GM12801 (cell line): ENCODE measurements at regions not wholly inside any gene's neighbourhood (a gene's known extent, or its start where the extent isn't known, plus 50 kb on each side); places are given as distances from the start of the nearest gene placed in this dataset.

Experiments used
- TF ChIP-seq, protein P1 (sequence below): IDR thresholded peaks from one replicate; pipeline ENCODE4 v1.5.1; 2011; ENCODE audit warnings: control low read depth; ENCODE audit not compliant: insufficient read length; ENCODE audit errors: extremely low read depth

DNA sequence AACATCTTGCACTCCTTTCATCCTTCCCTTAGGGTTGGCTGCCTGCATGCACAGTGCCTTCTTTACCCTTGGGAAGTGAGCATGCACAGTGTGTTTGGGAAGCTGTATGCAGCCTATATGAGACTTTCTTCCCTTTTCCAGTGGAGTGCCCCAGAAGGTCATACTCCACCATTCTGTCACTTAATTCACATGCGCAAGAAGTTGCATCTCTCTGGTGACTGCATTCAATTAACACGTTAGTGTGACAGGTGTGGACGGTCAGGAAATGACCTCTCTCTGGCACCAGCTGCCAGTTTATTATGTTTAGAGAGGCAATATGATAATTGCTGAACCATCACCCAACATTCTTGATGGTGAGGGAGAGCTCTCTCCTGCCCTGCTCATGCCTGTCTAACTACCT lies 770.0 kb downstream of the FLRT2 start:
- TF ChIP-seq, protein P1, sequence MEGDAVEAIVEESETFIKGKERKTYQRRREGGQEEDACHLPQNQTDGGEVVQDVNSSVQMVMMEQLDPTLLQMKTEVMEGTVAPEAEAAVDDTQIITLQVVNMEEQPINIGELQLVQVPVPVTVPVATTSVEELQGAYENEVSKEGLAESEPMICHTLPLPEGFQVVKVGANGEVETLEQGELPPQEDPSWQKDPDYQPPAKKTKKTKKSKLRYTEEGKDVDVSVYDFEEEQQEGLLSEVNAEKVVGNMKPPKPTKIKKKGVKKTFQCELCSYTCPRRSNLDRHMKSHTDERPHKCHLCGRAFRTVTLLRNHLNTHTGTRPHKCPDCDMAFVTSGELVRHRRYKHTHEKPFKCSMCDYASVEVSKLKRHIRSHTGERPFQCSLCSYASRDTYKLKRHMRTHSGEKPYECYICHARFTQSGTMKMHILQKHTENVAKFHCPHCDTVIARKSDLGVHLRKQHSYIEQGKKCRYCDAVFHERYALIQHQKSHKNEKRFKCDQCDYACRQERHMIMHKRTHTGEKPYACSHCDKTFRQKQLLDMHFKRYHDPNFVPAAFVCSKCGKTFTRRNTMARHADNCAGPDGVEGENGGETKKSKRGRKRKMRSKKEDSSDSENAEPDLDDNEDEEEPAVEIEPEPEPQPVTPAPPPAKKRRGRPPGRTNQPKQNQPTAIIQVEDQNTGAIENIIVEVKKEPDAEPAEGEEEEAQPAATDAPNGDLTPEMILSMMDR = no peak

DNA sequence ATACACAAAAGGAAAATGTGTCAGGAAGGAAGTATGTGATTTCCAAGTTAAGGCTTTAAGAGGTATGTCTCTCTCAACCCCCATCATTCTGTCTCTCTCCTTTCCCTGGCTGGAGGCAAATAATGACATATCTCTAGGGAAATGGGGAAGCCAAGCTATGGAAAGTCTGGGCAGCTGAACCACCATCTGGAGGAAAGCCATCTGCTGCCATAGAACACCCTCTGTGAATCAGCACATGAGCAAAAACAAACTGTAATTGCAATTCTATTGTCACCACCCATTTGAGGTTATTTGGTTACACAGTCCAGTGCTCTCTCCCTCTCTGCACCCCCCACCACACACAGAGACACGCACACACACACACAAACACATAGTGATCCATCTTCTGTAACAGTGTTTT lies 766.2 kb downstream of the FLRT2 start:
- TF ChIP-seq, protein P1 = no peak

DNA sequence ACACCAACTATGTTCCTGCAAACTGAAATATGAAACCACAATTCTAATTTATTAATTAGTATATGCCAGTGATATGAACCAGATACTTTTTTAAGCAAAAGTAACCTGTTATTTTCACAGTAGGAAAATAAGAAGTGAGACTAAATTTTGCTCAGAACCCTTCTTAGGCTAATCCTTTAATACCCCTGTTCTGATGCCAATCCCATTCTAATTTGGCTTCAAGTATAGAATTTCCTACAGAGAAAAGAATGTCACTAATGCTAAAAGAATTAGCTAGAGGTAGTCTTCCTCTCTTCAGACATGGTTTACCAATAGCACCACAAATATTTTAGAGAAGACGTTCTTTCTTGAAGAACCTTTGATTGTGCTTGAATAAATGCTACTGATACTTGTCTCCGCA lies 758.4 kb downstream of the FLRT2 start:
- TF ChIP-seq, protein P1 = no peak

DNA sequence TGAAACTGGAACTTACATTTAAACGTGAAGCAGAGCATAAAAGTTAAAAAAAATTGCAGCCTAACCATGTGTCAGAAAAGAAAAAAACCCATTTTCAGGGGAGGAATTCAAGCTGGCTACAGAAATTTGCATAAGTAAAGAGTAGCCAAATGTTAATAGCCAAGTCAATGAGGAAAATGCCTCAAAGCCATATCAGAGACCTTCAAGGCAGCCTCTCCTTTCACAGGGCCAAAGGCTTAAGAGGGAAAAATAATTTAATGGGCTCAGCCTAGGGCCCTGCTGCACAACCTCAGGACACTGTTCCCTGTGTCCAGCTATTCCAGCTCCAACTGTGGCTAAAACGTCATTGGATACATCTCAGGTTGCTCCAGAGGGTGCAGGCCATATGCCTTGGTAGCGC lies 749.5 kb downstream of the FLRT2 start:
- TF ChIP-seq, protein P1 = no peak

DNA sequence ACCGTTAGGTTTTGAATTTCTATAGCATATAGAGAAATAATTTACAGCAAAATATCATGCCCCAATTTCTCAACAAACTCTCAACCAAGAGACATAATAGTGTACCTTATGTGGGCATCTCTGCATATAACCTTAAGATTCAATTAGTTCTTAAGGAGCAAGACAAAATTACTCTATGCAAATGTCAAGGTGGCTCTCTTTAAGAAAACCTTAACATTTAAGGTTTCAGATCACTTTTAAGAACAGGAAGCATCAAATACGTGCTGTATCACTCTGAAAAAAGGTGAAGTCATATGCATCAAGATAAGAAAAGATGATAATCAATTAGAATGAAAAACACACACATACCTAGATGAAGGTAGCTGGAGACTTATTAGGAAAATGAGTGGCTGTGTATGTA lies 728.0 kb downstream of the FLRT2 start:
- TF ChIP-seq, protein P1 = no peak

DNA sequence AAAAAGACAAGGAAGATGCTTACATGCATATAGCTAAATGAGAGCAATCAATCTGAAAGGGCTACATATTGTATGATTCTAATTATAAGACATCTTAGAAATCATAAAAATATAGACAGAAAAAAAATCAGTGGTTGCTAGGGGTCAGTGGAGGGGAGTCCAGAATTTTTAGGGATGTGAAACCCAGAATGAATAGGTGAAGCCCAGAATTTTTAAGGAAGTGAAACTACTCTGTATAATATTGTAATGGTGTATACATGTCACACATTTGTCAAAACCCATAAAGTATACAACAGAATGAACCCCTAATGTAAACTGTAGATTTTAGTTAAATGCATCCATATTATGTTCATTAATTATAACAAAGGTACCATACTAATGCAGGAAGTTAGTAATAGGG lies 713.2 kb downstream of the FLRT2 start:
- TF ChIP-seq, protein P1 = no peak

DNA sequence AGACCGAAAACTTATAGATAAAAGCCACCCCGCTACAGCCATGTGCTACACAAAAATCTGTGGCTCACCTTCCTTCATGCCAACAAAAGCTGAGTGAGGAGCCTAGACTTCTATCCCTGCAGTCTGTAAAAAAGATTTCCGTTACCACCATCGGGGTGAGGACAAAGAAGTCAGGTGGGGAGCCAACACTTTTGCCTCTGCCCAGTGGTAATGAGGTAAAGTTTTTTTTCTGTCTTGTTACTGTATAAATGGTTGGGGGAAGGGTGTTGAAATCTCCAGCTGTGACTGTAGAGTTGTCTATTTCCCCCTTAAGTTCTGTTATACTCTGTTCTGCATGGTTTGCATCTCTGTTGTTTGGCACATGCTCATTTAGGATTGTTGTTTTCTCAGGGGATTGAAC lies 707.8 kb downstream of the FLRT2 start:
- TF ChIP-seq, protein P1 = no peak

DNA sequence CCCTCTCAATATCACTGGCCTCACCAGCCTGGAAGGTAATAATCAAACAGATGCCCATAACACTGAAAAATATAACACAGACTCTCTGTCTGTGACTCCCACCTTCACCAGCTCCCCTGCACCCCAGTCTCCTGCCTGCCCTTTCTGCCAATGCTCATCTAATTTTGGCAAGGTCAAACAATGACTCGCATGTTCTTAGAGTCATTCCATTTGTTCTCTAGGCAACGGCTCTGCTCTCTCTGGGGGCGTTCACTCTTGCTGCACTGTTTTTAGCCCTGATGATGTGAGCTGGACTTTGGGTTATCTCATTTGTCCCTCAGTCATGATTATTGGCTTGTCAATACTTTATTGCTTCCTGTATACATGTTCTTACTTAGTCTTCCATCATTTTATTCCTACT lies 691.8 kb downstream of the FLRT2 start:
- TF ChIP-seq, protein P1 = no peak
